NCI-H2196 (cell line): ENCODE measurements at regions not wholly inside any gene's neighbourhood (a gene's known extent, or its start where the extent isn't known, plus 50 kb on each side); places are given as distances from the start of the nearest gene placed in this dataset.

Source experiments
- DNase-seq: peaks from one replicate; lab custom pipeline; 2025; ENCODE audit not compliant: unreplicated experiment; lab: John Stamatoyannopoulos, UW

DNA sequence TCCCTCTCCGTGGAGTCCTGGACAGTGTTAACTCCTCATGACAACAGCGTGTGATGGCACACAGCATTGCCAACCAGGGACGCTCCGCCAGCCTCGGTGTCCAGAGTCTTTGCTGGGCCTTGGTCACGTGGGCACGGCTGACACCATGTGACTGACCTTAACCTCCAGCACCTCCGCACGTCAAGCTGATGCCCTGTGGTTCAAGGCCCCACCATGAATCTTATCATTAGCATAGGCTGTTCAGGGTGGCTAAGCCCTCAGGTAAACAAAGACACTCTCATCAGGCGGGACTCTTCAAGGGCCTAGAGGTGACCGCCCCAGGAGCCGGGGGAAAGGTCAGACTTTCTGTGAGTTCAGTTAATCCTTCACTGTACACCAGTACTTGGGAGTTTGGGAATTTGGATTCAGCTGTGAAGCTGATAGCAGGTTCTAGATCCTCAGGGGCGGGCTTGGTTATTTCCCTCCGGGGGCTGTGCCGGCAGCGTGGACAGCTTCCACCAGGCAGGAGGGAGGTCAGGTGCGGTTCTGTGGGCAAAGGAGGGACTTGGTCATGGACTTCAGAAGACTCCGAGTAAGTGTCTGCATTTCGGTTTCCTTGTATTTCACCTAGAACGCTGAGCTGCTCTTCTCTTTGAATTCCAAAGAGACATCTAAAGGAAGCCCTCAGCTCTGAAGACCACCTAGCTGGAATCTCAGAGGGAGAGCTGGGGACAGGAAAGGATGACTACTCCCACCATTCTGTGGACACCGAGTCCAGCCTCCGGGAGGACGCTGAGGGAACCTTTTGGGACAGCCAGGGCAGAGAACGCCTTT lies 195.5 kb upstream of the CIBAR2 start:
- DNase-seq = no peak

- DNase-seq = no peak
Observed at GRCh38 chr16:85308611-85309540, 196.6 kb upstream of the CIBAR2 start.

- DNase-seq = peak; percentile 32
Observed at GRCh38 chr16:85309656-85310587, 197.7 kb upstream of the CIBAR2 start.

DNA sequence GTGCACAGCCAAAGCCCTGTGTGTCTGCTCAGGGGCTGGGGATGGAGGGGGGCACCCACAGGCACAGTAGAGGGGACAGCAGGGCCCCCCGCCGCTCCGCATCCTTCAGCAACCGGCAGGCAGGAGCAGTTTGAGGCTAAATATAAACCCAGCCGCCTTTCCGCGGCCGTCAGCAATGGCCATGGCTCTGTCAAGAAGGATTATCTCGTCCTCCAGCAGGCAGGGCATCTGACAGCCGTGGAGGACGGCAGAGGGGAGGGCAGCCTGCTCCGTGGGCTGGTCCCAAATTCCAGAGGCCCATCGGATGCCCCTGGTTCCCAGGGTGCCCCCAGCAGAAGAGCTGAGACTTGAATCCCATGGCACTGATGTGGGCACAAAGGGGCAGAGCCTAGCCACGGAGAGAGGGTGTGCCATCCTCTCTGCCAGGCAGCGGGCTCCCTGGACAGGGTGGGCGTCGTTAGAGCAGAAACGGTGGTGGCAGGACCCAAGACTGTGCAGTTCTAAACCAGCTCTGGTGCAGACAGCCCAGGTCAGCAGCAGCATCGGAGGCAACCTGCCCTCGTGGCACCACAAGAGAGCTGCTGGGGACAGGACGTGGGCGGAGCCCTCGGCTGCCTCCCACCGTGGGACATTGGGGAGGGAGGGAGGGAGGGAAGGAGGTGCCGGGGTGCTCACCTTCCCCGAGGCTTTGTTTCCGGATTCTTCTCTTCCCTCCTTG lies 198.8 kb upstream of the CIBAR2 start:
- DNase-seq = no peak

GRCh38 chr16:85311741-85312140 lies 199.5 kb upstream of the CIBAR2 start:
- DNase-seq = no peak

DNA sequence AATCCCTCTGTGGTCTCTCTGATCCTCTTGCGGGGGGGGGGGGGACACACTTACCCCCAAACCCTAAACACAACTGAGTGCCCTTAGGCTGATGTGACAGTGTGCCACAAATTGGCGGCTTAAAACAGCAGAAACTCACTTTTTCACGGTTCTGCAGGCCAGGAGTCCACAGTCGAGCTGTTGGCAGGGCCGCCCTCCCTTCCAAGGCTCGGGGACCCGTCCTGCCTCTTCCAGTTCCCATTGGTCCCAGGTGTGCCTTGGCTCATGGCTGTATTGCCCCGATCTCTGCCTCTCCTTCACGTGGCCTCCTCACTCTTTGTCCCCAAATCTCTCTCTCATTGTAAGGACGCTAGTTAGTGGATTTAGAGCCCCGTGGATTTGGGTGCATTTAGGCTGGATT lies 199.9 kb upstream of the CIBAR2 start:
- DNase-seq = no peak

DNA sequence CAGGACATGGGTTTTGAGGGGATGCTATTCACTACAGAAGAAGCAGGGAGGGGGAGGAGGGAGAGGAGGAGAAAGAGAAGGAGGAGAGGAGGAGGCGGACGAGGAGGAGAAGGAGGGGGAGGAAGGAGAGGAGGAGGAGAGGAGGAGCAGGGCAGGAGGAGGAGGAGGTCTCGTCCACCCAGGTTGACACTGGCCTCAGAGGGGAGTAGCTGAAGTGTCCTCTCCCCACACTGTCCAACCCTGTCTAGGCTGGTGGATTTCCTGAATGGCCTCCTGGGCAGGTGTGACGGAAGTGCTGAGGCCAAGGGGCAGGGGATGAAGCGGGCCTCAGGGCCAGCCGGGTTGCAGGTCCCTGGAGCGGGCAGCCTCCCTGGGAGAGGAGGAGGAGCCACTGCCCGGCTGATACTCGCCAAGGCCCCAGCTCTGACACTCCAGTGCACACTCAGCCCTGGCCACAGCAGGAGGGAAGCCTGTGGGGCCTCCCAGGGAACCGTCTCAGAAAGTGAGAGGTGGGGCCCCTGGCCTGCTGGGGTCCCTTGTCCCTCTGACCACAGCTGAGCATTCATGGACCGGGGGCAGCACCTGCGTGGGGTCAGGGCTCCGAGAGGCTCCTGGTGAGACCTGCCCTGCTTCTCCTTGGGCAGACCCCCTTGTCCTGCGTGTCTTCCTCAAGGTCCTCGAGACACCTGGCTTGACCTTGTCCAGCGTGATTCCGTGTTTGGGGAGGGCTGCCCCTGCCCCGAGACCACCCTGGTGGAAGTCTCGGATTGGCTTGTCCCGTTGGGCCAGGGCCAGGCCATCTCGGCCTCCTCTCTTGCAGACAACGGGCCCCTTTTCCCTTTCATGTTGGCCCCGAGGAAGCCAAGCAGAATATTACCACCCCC lies 200.6 kb upstream of the CIBAR2 start:
- DNase-seq = peak; percentile 6

GRCh38 chr16:85313526-85314301 lies 201.4 kb upstream of the CIBAR2 start:
- DNase-seq = no peak

DNA sequence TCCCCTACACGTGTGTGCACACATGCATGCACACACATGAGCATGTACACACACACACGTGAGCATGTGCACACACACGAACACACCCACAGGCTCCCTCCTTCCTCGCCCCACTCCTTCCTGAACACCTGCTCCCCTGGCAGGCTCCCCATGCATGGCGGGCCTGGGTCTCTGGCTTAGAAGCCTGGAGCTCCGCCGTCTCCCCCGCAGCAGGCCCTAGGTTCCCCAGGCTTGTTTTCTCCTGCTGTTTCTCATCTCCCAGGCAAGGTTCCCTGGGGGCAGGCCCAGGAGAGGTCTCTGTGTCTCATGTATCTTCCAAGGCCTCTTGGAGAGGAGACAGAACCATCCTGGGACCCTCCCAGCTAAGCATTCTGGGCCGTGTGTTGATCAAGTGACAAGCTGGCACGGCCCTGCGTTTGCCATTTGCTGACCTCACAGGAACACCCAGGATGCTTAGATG lies 202.3 kb upstream of the CIBAR2 start:
- no peak for DNase-seq

- no peak for DNase-seq
Observed at GRCh38 chr16:85315866-85316265, 203.6 kb upstream of the CIBAR2 start.

DNA sequence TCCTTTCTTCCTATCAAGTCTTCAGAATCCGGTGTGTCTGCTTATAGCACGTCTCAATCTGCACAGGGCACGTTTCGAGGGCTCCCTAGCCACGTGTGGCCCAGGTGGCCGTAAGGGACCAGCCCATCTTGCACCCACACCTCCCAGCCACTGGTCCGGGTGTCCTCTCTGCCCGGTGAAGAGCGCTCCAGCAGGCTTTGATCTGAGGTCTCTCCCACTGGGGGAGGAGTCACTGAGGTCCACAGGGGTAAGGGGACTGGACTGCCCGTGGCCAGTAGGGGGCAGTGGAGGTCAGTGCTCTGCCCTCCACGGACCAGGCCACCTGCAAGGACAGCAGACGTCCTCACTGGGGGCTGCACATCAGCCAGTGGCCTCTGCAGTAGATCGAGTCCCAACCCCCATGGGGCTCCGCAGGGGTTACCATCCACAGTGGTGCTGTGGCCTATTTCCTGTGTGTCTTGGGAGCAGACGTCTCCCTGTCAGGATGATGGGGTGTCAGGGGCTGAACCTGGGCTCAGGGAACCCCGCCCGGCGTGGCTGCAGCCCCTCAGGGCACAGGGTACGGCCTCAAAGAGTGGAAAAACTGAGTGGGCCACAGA lies 204.1 kb upstream of the CIBAR2 start:
- DNase-seq = peak; percentile 47

DNA sequence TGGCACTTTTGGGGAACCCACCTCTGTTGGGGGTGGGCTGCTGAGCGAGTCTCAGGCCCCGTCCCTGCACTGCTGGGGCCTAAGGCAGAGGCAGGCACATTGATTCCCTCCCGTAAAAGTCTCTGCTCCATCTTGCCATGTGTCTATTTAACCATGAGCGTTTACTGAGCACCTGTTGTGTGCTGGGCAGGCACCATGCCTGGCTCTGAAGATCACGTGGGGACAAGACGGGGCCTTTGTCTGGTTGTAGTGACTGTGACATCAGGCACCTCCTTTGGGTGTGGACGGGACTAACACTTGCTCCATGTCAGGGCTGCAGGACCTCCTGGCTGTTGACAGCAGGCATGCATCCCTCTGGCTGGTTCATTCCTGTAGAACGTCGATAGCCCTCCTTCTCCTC lies 204.7 kb upstream of the CIBAR2 start:
- no peak for DNase-seq

- DNase-seq = no peak
Observed at GRCh38 chr16:85317704-85318103, 205.4 kb upstream of the CIBAR2 start.

DNA sequence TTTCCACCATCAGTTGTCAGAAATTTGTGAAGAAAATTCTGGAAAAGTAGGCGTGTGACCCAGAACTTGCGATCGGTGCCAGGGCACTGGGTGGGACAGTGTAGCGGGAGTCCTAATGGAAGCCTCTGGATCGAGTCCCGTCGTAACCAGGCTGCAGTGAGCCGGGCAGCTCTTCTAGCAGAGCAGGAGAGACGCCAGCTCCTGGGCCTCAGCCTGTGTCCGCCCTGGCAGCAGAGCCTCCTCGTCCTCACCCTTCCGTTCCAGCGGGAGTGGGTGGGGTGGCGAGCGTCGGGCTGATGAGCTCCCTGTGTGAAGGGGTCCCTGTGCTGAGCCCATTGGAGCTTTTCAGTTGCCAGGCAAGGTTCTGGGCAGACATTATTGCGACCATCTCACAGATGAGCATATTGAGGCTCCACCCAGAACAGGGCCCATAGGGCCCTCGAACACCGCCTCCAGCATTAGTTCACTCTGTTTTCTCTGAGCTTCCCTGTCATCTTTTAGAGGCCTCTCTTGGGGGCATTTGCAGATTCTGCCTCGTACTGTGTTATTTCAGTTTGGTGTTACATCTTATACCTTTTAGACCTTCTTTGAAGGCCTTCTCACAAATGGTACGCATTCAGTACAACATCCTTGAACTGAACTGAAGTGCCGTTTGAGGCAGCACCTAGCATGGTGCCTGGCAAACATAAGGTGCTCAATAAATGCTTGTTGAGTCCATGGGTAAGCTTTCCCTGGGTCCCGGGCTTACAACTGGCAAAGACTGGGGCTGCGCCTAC lies 207.1 kb upstream of the CIBAR2 start:
- DNase-seq = no peak

DNA sequence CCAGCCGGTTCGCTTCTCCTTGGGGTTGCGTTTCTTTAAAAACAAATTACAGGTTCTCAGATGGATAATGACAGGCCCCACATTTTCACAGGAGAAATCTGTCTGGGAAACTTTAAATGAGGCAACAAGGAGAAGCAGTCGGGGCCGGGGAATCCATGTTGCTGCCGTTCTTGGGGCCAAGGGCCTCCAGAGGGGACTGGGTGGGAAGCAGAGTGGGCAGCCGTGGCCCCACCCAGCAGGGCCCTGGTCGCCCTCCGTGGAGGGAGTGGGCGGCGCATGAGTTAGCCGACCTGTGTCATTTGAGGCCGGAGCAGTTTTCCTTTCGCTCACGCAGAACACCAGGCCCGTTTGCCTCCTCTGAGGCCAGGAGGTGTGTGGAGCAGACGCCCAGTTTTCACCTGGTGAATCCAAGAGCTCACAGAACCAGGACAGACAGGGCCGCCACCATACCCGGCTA lies 207.7 kb upstream of the CIBAR2 start:
- no peak for DNase-seq

- DNase-seq = no peak
Observed at GRCh38 chr16:85320677-85321385, 208.6 kb upstream of the CIBAR2 start.
